Activated T-helper 17 cell treated with anti-CD3 and anti-CD28 coated beads, Interleukin-2, amount 50 U/mL, for 72 hours (primary cell): ENCODE measurements at regions not wholly inside any gene's neighbourhood (a gene's known extent, or its start where the extent isn't known, plus 50 kb on each side); places are given as distances from the start of the nearest gene placed in this dataset.

ENCODE experiments used
- ATAC-seq: fragments of 150-1000 bp; cut with Tn5 transposase; replicated peaks from 2 replicates; pipeline ENCODE4 v1.10.0; 2021; ENCODE audit warnings: mild to moderate bottlenecking, moderate library complexity
- H3K27ac Mint-ChIP-seq: one replicate; pipeline ENCODE4 v1.8.0; 2022; ENCODE audit warnings: mixed read lengths
- H3K27me3 Mint-ChIP-seq: one replicate; pipeline ENCODE4 v1.8.0; 2022; ENCODE audit warnings: mixed read lengths
- H3K36me3 Mint-ChIP-seq: one replicate; pipeline ENCODE4 v1.8.0; 2022; ENCODE audit warnings: low read depth, mild to moderate bottlenecking, mixed read lengths
- H3K4me1 Mint-ChIP-seq: one replicate; pipeline ENCODE4 v1.8.0; 2022; ENCODE audit warnings: mixed read lengths
- H3K4me3 Mint-ChIP-seq: one replicate; pipeline ENCODE4 v1.8.0; 2022; ENCODE audit warnings: mild to moderate bottlenecking, mixed read lengths
- H3K9me3 Mint-ChIP-seq: one replicate; pipeline ENCODE4 v1.8.0; 2022; ENCODE audit warnings: mixed read lengths

DNA sequence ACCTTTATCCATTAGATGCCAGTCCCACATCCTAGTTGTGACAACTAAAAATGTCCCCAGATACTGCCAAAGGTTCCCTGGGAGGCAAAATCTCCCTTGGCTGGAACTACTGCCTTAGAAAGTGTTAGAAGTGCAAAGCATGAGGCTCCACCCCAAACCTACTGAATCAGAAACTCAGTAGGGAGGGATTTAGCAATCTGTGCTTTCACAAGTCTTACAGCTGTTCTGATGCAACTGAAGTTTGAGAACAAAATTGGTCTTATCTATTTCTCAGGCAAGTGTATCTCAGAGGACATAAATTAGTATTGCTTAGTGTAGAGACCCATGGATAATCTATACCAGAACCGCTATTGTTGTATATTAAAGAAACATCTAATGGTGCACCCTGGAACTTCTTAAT lies 70.2 kb downstream of the CLDN1 start:
- no peaks in the 10 kb centered on the region for H3K36me3 Mint-ChIP-seq
- no peaks in the 10 kb centered on the region for H3K4me1 Mint-ChIP-seq
- peaks cover 3% of the 10 kb centered on the region for H3K9me3 Mint-ChIP-seq
- H3K27me3 Mint-ChIP-seq, result peaks cover 10% of the 10 kb centered on the region
- no peak overlapping the region for H3K27ac Mint-ChIP-seq
- no peak overlapping the region for H3K4me3 Mint-ChIP-seq
- ATAC-seq, result no peak

GRCh38 chr3:190249414-190249813 lies 72.8 kb downstream of the CLDN1 start:
- H3K4me3 Mint-ChIP-seq, result no peak overlapping the region
- H3K4me1 Mint-ChIP-seq, result no peaks in the 10 kb centered on the region
- no peak for ATAC-seq
- H3K27me3 Mint-ChIP-seq, result peaks cover 10% of the 10 kb centered on the region
- H3K27ac Mint-ChIP-seq, result no peak overlapping the region
- no peaks in the 10 kb centered on the region for H3K36me3 Mint-ChIP-seq
- peaks cover 9% of the 10 kb centered on the region for H3K9me3 Mint-ChIP-seq

- Mint-ChIP-seq H3K9me3 (peaks cover 11% of the 10 kb centered on the region), H3K4me3 (no peak overlapping the region), H3K27ac (no peak overlapping the region), H3K36me3 (no peaks in the 10 kb centered on the region), H3K4me1 (no peaks in the 10 kb centered on the region), H3K27me3 (no peaks in the 10 kb centered on the region)
- ATAC-seq, result no peak
Measured at GRCh38 chr3:190242147-190242546, 80.1 kb downstream of the CLDN1 start.

DNA sequence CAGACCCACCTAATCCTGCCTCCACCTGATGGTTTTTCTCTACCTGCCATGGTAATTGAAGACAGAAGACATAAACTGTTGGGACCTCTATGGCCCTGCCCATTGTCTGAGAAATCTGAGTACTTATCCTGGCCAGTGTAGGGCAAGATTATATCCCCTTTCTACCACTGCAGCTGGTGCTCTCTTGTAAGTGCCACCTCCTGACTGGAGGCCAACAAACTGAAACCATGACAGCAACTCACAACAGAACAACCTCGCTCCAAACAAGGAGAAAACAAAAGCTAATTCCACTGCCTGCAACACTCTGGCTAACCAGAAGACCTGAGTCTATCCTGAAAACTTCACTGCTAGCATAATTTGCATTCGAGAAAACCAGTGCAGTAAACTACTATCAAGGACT lies 82.9 kb downstream of the CLDN1 start:
- no peaks in the 10 kb centered on the region for H3K36me3 Mint-ChIP-seq
- no peak for ATAC-seq
- peaks cover 5% of the 10 kb centered on the region for H3K9me3 Mint-ChIP-seq
- H3K4me3 Mint-ChIP-seq, result no peak overlapping the region
- no peaks in the 10 kb centered on the region for H3K4me1 Mint-ChIP-seq
- H3K27me3 Mint-ChIP-seq, result peaks cover 4% of the 10 kb centered on the region
- no peak overlapping the region for H3K27ac Mint-ChIP-seq

DNA sequence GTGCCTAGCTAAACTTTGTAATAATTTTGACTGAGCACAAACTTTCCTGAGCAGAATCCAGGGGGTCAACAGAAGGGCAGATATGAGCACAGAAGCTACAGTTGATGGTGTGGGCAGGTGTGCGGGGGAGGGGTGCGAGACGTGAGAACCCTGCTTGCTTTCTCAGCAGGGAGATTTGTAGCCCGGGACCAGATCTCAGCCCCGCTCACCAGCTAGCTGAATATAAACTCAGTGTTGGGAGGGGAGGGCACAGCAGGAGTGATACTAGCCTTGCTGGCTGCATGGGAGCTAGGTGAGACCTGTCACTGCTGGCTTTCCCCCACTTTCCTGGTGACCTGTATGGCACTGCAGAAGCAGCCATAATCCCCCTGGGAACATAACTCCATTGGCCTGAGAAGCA lies 83.4 kb downstream of the CLDN1 start:
- Mint-ChIP-seq H3K36me3 (no peaks in the 10 kb centered on the region), H3K27ac (no peak overlapping the region), H3K4me3 (no peak overlapping the region), H3K27me3 (peaks cover 7% of the 10 kb centered on the region), H3K9me3 (peaks cover 5% of the 10 kb centered on the region), H3K4me1 (no peaks in the 10 kb centered on the region)
- no peak for ATAC-seq

DNA sequence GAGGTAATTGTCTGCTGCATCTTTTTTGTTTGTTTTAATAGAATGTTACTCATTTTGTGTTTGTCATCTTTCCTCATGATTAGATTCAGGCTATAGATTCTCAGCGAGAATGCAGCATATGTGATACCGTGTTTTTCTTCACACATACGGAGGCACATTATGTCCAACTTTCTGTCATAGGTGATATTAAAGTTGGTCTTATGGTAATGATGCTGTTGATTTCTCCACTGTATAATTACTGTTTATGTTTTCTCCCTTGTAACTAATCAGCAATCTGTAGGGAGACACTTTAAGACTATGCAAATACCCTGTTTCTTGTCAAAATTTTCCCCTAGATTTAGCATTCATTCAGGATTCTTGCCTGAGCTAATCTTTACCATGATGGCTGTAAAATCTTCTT lies 87.6 kb downstream of the CLDN1 start:
- no peaks in the 10 kb centered on the region for H3K36me3 Mint-ChIP-seq
- no peak overlapping the region for H3K4me3 Mint-ChIP-seq
- no peaks in the 10 kb centered on the region for H3K4me1 Mint-ChIP-seq
- ATAC-seq, result no peak
- peaks cover 7% of the 10 kb centered on the region for H3K27me3 Mint-ChIP-seq
- H3K9me3 Mint-ChIP-seq, result peaks cover 1% of the 10 kb centered on the region
- no peak overlapping the region for H3K27ac Mint-ChIP-seq

DNA sequence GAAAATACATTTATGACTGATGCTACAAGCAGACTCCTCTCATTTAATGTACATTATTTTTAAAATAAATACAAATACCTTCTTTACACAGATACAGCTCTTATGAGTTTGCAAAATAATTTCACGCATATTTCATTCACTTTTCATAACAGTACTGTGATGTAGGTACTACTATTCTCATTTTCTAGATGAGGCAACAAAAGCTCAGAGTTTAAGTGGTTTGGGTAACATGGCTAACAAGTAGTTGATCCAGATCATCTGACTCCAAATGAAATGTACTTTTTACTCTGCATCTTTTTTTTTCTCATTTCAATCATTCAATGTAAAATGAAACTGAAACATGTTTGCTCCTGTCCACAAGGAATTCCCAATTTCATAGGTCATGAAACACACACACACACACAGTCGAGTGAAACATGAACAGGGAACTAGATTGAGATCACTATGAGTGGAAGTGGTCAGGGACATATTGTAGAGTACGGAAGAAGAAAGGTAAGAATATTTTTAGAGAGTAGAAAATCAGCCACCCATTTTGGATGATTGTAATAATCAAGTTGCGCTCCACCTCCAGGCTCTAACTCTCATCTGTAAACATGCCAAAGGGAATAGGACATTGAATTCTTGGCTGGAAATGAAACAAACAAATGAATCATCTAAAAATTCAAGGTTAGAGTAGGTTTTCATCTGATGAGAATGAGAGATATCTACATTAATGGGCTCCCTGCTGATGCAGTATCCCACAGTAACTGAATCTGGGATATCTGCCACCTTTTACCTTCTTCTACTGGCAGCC lies 92.4 kb downstream of the CLDN1 start:
- no peak for ATAC-seq
- H3K27me3 Mint-ChIP-seq, result peaks cover 14% of the 10 kb centered on the region
- H3K9me3 Mint-ChIP-seq, result no peaks in the 10 kb centered on the region
- H3K27ac Mint-ChIP-seq, result no peak overlapping the region
- H3K4me1 Mint-ChIP-seq, result no peaks in the 10 kb centered on the region
- H3K36me3 Mint-ChIP-seq, result no peaks in the 10 kb centered on the region
- no peak overlapping the region for H3K4me3 Mint-ChIP-seq

- Mint-ChIP-seq H3K27ac (no peak overlapping the region), H3K9me3 (no peaks in the 10 kb centered on the region), H3K36me3 (no peaks in the 10 kb centered on the region), H3K4me1 (no peaks in the 10 kb centered on the region), H3K27me3 (peaks cover 7% of the 10 kb centered on the region), H3K4me3 (no peak overlapping the region)
- no peak for ATAC-seq
Measured at GRCh38 chr3:190227064-190227463, 95.2 kb downstream of the CLDN1 start.

GRCh38 chr3:190224863-190225692 lies 97.2 kb downstream of the CLDN1 start:
- Mint-ChIP-seq H3K27me3 (peaks cover 7% of the 10 kb centered on the region), H3K4me3 (no peak overlapping the region), H3K4me1 (no peaks in the 10 kb centered on the region), H3K27ac (no peak overlapping the region), H3K36me3 (no peaks in the 10 kb centered on the region), H3K9me3 (no peaks in the 10 kb centered on the region)
- no peak for ATAC-seq

- Mint-ChIP-seq H3K4me1 (no peaks in the 10 kb centered on the region), H3K27me3 (peaks cover 7% of the 10 kb centered on the region), H3K9me3 (no peaks in the 10 kb centered on the region), H3K4me3 (no peak overlapping the region), H3K27ac (no peak overlapping the region), H3K36me3 (no peaks in the 10 kb centered on the region)
- no peak for ATAC-seq
Measured at GRCh38 chr3:190224456-190224855, 97.8 kb downstream of the CLDN1 start.

GRCh38 chr3:190222916-190223315 lies 99.3 kb downstream of the CLDN1 start:
- Mint-ChIP-seq H3K27me3 (peaks cover 4% of the 10 kb centered on the region), H3K36me3 (no peaks in the 10 kb centered on the region), H3K4me3 (no peak overlapping the region), H3K9me3 (no peaks in the 10 kb centered on the region), H3K4me1 (no peaks in the 10 kb centered on the region), H3K27ac (no peak overlapping the region)
- ATAC-seq, result no peak

DNA sequence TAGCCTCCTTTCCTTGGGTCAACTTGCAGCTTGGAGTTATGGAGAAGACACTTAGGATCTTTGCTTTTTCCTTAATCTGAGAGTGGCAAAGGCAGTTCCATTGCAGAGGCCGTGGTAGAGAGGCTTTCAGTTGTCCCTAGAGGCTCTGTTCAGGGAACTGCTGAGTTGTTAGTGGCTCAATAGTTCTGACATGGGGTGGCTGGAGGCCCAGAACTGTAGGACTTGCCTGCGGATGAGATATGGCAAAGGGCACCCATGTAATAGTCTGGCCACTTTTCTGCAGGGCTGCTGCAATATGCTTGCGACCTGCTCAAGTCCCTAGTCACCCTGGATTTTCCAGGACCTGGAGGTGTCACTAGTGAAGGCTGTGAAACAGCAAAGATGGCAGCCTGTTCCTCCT lies 99.9 kb downstream of the CLDN1 start:
- Mint-ChIP-seq H3K4me3 (no peak overlapping the region), H3K9me3 (no peaks in the 10 kb centered on the region)

DNA sequence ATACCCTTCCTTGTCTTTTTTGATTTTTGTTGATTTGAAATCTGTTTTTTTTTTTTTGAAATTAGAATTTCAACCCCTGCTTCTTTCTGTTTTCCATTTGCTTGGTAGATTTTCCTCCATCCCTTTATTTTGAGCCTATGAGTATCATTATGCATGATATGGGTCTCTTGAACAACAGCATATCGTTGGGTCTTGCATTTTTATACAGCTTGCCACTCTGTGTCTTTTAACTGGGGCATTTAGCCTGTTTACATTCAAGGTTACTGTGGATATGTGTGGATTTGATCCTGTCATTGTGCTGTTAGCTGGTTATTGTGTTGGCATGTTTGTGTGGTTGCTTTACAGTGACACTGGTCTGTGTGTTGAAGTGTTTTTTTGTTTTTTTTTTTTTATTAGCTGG lies 99.7 kb upstream of the P3H2 start:
- H3K27me3 Mint-ChIP-seq, result peaks cover 2% of the 10 kb centered on the region
- no peaks in the 10 kb centered on the region for H3K36me3 Mint-ChIP-seq
- H3K4me3 Mint-ChIP-seq, result no peak overlapping the region

More for the DNA sequence above, 99.9 kb downstream of the CLDN1 start:
- Mint-ChIP-seq H3K27ac (no peak overlapping the region), H3K4me1 (no peaks in the 10 kb centered on the region), H3K27me3 (peaks cover 4% of the 10 kb centered on the region), H3K36me3 (no peaks in the 10 kb centered on the region)
- ATAC-seq, result no peak

DNA sequence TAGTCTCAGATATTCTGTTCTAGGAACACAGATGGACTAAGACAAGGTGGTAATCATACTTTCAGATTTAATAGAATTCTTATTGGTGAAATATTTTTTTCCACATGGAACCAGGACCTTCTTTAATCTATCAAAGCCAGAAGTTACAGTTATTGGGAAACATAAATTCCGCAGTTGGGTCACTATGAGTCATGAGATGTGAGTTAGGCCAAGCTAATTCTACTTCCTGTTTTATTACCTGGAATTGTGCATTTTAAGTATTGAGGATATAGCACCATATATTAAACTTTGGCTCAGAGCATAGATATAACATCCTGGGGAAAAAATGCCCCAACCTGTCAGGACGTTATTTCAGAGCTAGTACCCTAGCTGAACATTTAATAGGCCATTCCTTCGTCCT lies 96.4 kb upstream of the P3H2 start:
- Mint-ChIP-seq H3K27me3 (no peaks in the 10 kb centered on the region), H3K4me1 (no peaks in the 10 kb centered on the region), H3K4me3 (no peak overlapping the region), H3K27ac (no peak overlapping the region), H3K36me3 (no peaks in the 10 kb centered on the region), H3K9me3 (no peaks in the 10 kb centered on the region)
- no peak for ATAC-seq

More for the DNA sequence above, 99.7 kb upstream of the P3H2 start:
- no peaks in the 10 kb centered on the region for H3K9me3 Mint-ChIP-seq
- H3K4me1 Mint-ChIP-seq, result no peaks in the 10 kb centered on the region
- ATAC-seq, result no peak
- H3K27ac Mint-ChIP-seq, result no peak overlapping the region

DNA sequence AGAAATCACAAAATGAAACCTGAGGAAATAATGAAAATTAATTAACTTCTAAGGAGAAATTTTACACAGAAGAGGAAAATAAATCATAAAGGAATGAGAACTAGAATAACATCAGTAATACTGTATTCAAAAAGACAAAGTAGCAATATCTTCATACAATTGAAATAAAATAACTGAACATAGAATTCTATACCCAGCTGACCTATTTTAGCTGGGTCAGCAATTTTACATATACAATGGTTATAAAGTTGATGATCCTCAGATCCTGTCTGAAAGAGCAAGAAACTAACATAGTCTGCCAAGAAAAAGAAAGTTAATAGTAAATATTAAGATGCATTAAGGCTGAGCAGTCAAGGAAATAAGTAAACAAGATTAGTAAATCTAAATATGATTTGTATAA lies 93.0 kb upstream of the P3H2 start:
- Mint-ChIP-seq H3K27me3 (no peaks in the 10 kb centered on the region), H3K27ac (no peak overlapping the region), H3K4me3 (no peak overlapping the region), H3K9me3 (no peaks in the 10 kb centered on the region), H3K4me1 (no peaks in the 10 kb centered on the region), H3K36me3 (no peaks in the 10 kb centered on the region)
- no peak for ATAC-seq
